GM18499 (cell line): ENCODE measurements at regions not wholly inside any gene's neighbourhood (a gene's known extent, or its start where the extent isn't known, plus 50 kb on each side); places are given as distances from the start of the nearest gene placed in this dataset.
"Not testable (repeated sequence)": the region's sequence is repeated elsewhere in the genome, so short reads cannot be mapped to it uniquely, and the experiment has no call there.

ENCODE experiments used
- ATAC-seq: cut with Tn5 transposase; IDR thresholded peaks from one replicate; pipeline ENCODE4 v1.9.1; 2021; ENCODE audit warnings: moderate number of reproducible peaks; ENCODE audit not compliant: insufficient read depth, unreplicated experiment

GRCh38 chr2:84165256-84165655 is 293.8 kb downstream of the SUCLG1 start:
- no peak for ATAC-seq

DNA sequence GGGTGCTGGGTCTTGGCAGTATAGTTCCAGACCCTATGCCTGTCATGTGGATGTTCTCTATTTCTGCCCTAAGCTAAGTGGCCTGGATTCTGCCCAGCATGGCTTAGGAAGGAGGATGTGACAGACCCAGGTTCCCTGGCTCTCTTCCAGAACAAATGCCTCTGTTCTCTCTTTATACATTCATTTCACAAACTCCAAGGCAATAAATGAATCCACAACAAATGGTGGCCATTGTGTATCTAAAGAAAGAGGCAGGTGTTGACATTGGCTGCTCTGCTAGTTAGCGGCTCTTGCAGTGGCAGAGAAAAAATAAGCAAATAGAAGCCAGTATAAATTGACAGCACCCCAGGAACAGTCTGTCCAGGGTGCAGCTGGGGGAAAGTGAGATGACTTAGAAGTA is 298.6 kb downstream of the SUCLG1 start:
- ATAC-seq, result no peak

- no peak for ATAC-seq
These were observed 300.5 kb downstream of the SUCLG1 start for GRCh38 chr2:84158605-84159004.

DNA sequence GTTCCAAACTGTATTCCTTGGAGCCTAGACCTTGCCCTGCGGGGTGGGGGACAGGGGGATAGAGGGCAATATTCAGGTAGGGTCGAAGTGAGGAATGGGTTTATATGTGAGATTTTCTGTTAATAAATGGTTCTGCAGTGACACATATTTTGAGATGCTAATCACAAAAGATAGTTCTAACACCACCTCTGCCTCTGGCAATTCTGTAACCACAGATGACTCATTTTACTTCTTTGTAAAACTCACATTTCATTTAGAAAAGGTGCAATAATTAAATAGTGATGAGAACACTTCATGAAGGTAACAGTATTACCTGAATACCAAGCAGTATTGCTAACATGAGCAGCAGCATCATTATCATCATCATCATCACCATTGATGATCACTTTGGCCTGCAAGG is 306.6 kb downstream of the SUCLG1 start:
- no peak for ATAC-seq

GRCh38 chr2:84144345-84144744 is 314.7 kb downstream of the SUCLG1 start:
- no peak for ATAC-seq

GRCh38 chr2:84137034-84137433 is 322.0 kb downstream of the SUCLG1 start:
- ATAC-seq, result no peak

DNA sequence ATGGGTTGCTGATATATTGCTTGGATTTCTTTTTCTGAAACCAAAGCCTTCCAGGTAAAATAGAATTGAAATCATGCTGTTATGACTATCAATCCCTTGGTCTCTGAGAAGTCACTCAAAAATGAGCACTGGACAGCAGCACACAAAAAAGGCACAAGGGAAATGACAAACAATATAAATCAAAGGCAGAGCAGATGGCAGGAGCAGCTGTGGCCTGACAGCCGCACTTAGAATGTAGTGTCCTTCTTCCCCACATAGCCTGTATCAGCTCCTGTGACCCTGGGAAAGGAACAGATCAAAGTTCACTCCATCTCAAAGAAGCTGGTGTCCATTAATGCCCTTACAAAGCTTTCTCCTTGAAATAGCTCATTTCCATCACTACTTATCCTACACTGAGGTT is 326.7 kb downstream of the SUCLG1 start:
- no peak for ATAC-seq

DNA sequence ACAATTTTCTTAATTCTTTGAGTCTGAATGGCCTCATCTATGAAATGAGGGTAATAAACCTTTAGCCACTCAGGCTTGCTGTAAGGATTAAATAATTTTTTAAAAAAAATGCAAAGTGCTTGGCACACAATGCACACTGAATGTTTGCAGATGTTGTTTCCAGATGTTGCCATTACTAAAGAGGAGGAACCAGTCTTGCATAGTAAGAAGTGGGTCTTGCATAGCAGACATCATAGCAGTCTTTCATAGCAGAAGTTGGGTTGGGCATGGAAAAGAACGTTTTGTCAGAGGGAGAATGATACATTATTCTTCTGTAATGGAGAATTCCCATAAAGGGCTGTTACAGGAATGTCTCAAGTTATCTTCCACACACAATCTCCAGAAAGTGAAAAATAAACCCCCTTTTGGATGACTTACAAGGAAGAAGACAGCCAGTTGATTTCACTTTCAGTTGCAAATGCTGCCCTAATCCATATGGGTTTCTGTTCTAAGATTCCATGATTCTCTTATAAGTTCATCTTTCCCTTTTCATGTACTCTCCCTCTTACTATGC is 327.7 kb downstream of the SUCLG1 start:
- ATAC-seq, result no peak

- no peak for ATAC-seq
These were observed 330.1 kb downstream of the SUCLG1 start for GRCh38 chr2:84129018-84129417.

DNA sequence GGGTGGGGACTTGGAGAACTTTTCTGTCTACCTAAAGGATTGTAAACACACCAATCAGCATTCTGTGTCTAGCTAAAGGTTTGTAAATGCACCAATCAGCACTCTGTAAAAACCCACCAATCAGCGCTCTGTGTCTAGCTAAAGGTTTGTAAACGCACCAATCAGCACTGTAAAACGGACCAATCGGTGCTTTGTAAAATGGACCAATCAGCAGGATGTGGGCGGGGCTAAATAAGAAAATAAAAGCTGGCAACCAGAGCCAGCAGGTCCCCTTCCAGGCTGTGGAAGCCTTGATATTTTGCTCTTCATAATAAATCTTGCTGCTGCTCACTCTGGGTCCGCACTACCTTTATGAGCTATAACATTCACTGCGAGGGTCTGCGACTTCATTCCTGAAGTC is 331.3 kb downstream of the SUCLG1 start:
- ATAC-seq, result not testable (repeated sequence)

DNA sequence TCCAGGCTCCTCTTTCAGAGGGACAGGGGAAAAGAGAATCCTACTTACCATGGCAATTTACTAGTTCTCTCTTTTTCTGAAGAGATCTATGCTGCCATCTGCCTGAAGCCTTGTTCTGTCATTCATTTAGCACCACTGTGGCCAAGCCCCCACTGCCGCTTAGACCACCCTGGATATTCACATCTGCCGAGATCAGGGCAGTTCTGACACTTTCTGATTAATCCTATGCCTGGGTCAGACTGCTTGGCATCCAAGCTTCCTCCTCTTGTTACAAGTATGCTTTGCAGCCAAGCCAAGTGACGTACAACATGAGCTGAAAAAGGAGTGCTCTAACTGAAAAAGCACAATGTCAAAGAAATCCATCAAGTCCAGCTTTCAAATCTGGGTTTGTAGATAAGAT is 332.6 kb downstream of the SUCLG1 start:
- no peak for ATAC-seq

DNA sequence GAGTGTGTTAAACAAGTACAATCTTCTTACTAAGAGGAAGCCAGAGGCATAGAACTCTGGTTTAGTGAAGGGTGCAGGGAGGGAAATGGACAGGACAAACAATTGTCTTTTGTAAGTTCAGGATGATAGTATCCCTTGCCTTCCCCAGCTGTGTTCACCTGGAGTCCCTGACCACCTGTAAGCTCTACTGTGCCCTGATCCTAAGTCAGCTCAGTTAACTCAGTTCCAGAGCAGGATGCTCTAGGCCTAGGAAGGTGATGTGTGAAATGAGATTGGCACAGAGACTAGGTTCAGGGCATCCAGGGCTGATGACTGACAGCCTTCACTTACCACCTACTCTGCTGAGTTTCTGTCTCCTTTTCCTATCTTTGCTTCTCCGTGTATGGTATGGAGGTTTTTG is 333.0 kb downstream of the SUCLG1 start:
- no peak for ATAC-seq

DNA sequence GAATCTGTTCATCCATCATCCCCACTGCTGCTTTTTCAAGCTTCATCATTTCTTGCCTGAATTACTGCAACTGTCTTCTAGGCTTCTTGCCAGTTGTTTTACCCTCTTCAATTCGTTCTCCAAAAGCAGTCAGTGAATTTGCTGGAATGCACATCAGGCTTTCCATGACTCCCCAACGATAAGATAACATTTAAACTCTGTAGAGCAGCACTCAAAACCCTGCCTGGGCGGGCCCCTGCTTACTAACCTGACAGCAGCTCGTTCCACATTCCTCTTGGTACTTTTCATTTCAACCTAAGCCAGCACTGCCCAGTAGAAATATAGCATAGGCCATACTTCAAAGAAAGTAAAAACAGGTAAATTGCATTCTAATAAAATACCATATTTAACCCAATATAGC is 342.9 kb downstream of the SUCLG1 start:
- ATAC-seq, result no peak

DNA sequence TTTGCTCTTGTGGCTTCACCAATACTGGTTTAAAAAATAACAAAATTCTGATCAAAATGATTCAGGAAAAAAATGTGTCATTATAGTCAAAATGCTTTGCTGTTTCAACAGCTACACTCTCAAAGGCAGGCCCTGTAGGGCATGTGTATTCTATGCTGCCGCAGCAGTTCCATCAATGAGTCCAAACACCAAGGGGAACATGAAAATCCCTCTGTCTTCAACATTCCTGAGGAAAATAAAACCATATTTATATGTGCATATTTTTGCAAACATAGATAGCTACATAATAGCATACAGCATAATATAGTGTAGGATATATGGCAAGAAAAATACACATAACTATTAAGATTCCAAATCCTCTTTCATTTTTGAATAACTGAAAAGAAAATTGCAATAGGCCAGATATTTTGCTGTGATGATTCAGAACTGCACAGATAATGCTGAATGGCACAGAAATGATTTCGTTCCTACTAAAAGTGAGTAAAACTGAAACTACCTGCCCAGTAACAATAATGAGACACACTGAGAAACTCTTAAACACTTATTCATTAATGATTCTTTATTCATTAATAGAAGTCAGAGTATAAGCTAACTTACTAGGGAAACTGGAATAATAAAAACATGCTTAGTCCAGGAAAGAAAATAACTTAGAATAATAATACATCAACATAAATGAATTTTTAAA is 343.8 kb downstream of the SUCLG1 start:
- ATAC-seq, result peak; percentile 79

DNA sequence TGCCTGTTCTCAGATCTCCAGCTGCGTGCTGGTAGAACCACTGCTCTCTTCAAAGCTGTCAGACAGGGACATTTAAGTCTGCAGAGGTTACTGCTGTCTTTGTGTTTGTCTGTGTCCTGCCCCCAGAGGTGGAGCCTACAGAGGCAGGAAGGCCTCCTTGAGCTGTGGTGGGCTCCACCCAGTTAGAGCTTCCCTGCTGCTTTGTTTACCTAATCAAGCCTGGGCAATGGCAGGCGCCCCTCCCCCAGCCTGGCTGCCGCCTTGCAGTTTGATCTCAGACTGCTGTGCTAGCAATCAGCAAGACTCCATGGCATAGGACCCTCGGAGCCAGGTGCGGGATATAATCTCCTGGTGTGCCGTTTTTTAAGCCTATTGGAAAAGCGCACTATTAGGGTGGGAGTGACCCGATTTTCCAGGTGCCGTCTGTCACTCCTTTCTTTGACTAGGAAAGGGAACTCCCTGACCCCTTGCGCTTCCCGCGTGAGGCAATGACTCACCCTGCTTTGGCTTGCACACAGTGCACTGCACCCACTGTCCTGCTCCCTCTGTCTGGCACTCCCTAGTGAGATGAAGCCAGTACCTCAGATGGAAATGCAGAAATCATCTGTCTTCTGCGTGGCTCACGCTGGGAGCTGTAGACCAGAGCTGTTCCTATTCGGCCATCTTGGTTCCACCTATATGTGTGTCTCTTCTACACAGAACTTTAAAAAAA is 355.1 kb downstream of the SUCLG1 start:
- ATAC-seq, result not testable (repeated sequence)

- no peak for ATAC-seq
These were observed 356.8 kb downstream of the SUCLG1 start for GRCh38 chr2:84102274-84102673.

- ATAC-seq, result no peak
These were observed 370.4 kb downstream of the SUCLG1 start for GRCh38 chr2:84088656-84089055.

- ATAC-seq, result no peak
These were observed 373.5 kb downstream of the SUCLG1 start for GRCh38 chr2:84085562-84085961.

- ATAC-seq, result no peak
These were observed 374.2 kb downstream of the SUCLG1 start for GRCh38 chr2:84084856-84085255.

DNA sequence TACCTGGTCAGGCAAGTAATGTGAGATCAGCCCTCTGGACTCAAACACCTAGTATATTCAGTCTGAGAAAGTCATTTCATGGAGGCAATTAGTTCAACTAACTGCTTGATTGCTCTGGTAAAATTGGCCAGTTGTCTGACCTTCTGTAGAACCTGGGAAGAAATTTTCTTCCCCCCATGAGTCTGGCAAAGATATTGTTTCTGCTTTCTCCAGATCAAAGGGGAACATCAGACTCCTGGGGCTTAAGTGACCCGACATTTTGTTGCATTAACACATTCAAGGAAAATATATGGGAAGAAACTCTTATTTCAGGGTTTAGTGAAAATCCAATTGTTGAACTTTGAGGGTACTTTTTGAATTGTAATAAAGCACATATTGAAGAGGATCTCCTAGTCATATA is 375.1 kb downstream of the SUCLG1 start:
- ATAC-seq, result no peak

DNA sequence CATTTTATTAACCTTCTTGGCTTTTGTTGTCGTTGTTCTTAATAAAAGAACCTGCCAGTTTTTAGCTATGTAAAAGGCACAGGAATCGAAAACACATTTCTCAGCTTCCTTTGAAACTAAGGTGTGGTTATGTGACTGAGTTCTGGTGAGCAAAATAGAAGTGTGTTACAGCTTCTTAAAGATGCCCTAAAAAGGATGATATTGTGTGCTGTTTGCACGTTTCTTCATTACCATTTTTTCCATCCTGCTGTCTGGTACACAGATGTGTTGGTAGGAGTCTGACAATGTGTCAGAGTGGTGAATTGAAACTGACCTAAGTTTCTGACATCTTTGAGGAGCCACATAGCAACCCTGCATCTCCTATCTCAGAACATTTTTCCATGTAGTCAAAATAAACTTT is 380.6 kb downstream of the SUCLG1 start:
- ATAC-seq, result no peak

DNA sequence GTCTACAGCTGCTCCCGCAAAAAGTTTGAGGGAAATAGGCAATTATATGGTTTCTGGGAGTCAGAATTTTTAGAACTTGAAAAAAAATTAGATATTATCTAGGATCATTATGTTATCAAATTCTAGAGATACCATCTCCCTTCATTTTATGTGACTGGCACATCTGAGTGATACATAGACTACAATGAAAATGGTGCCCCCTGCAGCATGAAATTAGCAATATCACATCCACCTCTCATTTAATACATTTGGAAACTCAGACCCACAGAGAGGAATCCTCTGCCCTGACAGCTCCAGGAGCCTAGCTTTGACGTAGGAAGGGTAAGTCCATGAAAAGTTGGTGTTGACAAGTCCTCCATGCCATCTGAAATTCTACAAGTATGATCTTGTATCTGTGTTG is 381.6 kb downstream of the SUCLG1 start:
- ATAC-seq, result no peak
